GM23338 (cell line): ENCODE measurements at regions not wholly inside any gene's neighbourhood (a gene's known extent, or its start where the extent isn't known, plus 50 kb on each side); places are given as distances from the start of the nearest gene placed in this dataset.

Experiments used
- ATAC-seq: fragments of 200-7000 bp; cut with Tn5 transposase; 3 replicates; pipeline ENCODE4 v1.9.1; 2020
- DNase-seq: peaks from one replicate; pipeline ENCODE4 v3.0.0-alpha.2; 2015; ENCODE audit warnings: low spot score
- H2AFZ ChIP-seq: fragments of 200-600 bp; sonication (generic); 2 replicates; pipeline ENCODE4 v1.8.0; 2016; ENCODE audit warnings: antibody characterized with exemption, mild to moderate bottlenecking, moderate library complexity
- H3F3A ChIP-seq: fragments of 200-600 bp; sonication (generic); replicated peaks from 2 replicates; pipeline ENCODE4 v1.8.0; 2017; ENCODE audit warnings: antibody characterized with exemption, mixed run types, low read depth
- H3K27ac ChIP-seq: fragments of 200-600 bp; sonication (generic); 2 replicates; pipeline ENCODE4 v1.6.1; 2016; ENCODE audit warnings: low read depth
- H3K27me3 ChIP-seq: fragments of 200-600 bp; sonication (generic); 2 replicates; pipeline ENCODE4 v1.8.0; 2016; ENCODE audit warnings: mild to moderate bottlenecking, mixed run types, moderate library complexity; ENCODE audit not compliant: insufficient read depth
- H3K36me3 ChIP-seq: fragments of 200-600 bp; sonication (generic); 2 replicates; pipeline ENCODE4 v1.8.0; 2016; ENCODE audit warnings: mild to moderate bottlenecking; ENCODE audit not compliant: insufficient read depth
- H3K4me1 ChIP-seq: fragments of 200-600 bp; sonication (generic); 2 replicates; pipeline ENCODE4 v1.8.0; 2016; ENCODE audit warnings: mild to moderate bottlenecking, moderate library complexity; ENCODE audit not compliant: insufficient read depth
- H3K4me2 ChIP-seq: fragments of 200-600 bp; sonication (generic); 2 replicates; pipeline ENCODE4 v1.7.1; 2017; ENCODE audit warnings: mixed run types
- H3K4me3 ChIP-seq: fragments of 200-600 bp; sonication (generic); 2 replicates; pipeline ENCODE4 v1.6.1; 2016; ENCODE audit warnings: mixed run types
- H3K79me2 ChIP-seq: fragments of 200-600 bp; sonication (generic); replicated peaks from 2 replicates; pipeline ENCODE4 v1.8.0; 2017; ENCODE audit warnings: mild to moderate bottlenecking; ENCODE audit not compliant: insufficient read depth
- H3K9me2 ChIP-seq: fragments of 200-600 bp; sonication (generic); 2 replicates; pipeline ENCODE4 v1.8.0; 2017; ENCODE audit not compliant: insufficient read depth
- H4K20me1 ChIP-seq: fragments of 200-600 bp; sonication (generic); replicated peaks from 2 replicates; pipeline ENCODE4 v1.8.0; 2017; ENCODE audit warnings: mild to moderate bottlenecking; ENCODE audit not compliant: insufficient read depth
- H3K27ac Mint-ChIP-seq: 2 replicates; pipeline ENCODE4 v1.8.0; 2020; ENCODE audit warnings: inconsistent platforms, mild to moderate bottlenecking, moderate library complexity, mixed read lengths
- H3K27me3 Mint-ChIP-seq: 3 replicates; pipeline ENCODE4 v1.8.0; 2022; ENCODE audit warnings: low read depth, mild to moderate bottlenecking, moderate library complexity, mixed read lengths, inconsistent platforms; ENCODE audit not compliant: insufficient read depth, poor library complexity
- H3K36me3 Mint-ChIP-seq: 3 replicates; pipeline ENCODE4 v1.8.0; 2021; ENCODE audit warnings: low read depth, mild to moderate bottlenecking, inconsistent platforms, moderate library complexity, mixed read lengths
- H3K4me1 Mint-ChIP-seq: 3 replicates; pipeline ENCODE4 v1.8.0; 2020; ENCODE audit warnings: mild to moderate bottlenecking, inconsistent platforms, mixed read lengths
- H3K4me3 Mint-ChIP-seq: 3 replicates; pipeline ENCODE4 v1.8.0; 2021; ENCODE audit warnings: moderate library complexity, mild to moderate bottlenecking, inconsistent platforms, mixed read lengths
- H3K9me3 Mint-ChIP-seq: 3 replicates; pipeline ENCODE4 v1.8.0; 2020; ENCODE audit warnings: moderate library complexity, mild to moderate bottlenecking, inconsistent platforms, mixed read lengths
- CREB1 ChIP-seq: fragments of 250-450 bp; sonication (Bioruptor Pico); IDR thresholded peaks from 2 replicates; pipeline ENCODE4 v1.5.0; 2020; ENCODE audit warnings: low read depth, mild to moderate bottlenecking, moderate library complexity
- EZH2 ChIP-seq: fragments of 200-600 bp; sonication (generic); IDR thresholded peaks from one replicate; pipeline ENCODE4 v1.8.0; 2017; ENCODE audit warnings: antibody characterized with exemption, mild to moderate bottlenecking, low read depth; ENCODE audit not compliant: unreplicated experiment
- EZH2phosphoT487 ChIP-seq: fragments of 200-600 bp; sonication (generic); IDR thresholded peaks from one replicate; pipeline ENCODE4 v1.8.1; 2018; ENCODE audit warnings: antibody characterized with exemption; ENCODE audit not compliant: unreplicated experiment
- JUNB ChIP-seq: IDR thresholded peaks from one replicate; pipeline ENCODE4 v1.6.1; 2016; ENCODE audit warnings: antibody characterized with exemption; ENCODE audit not compliant: unreplicated experiment
- NANOG ChIP-seq: IDR thresholded peaks from 2 replicates; pipeline ENCODE4 v1.6.1; 2016; ENCODE audit warnings: antibody characterized with exemption, borderline replicate concordance
- POLR2AphosphoS5 ChIP-seq: IDR thresholded peaks from 2 replicates; pipeline ENCODE4 v1.6.1; 2016; ENCODE audit warnings: antibody characterized with exemption, low read depth
- ZNF114 ChIP-seq: fragments of 250-450 bp; sonication (Bioruptor Pico); IDR thresholded peaks from 2 replicates; pipeline ENCODE4 v1.5.0; 2020; ENCODE audit warnings: mild to moderate bottlenecking, moderate library complexity
- TF ChIP-seq, protein P1 (sequence below): IDR thresholded peaks from one replicate; pipeline ENCODE4 v1.6.1; 2018; ENCODE audit warnings: antibody characterized with exemption; ENCODE audit not compliant: unreplicated experiment
- TF ChIP-seq, protein P2 (sequence below): IDR thresholded peaks from 2 replicates; pipeline ENCODE4 v1.6.1; 2016; ENCODE audit warnings: antibody characterized with exemption

- H2AFZ ChIP-seq: peak overlapping the region; percentile 90
- Mint-ChIP-seq H3K4me1 (peaks cover 20% of the 10 kb centered on the region), H3K4me3 (no peak overlapping the region), H3K27me3 (peaks cover 2% of the 10 kb centered on the region), H3K9me3 (no peaks in the 10 kb centered on the region), H3K27ac (no peak overlapping the region), H3K36me3 (no peaks in the 10 kb centered on the region)
- H3K4me2 ChIP-seq: no peak overlapping the region
- ATAC-seq (no peak), DNase-seq (no peak)
- no peaks in the 10 kb centered on the region for H3F3A ChIP-seq
- no peak overlapping the region for H3K27ac ChIP-seq
- H3K36me3 ChIP-seq: no peaks in the 10 kb centered on the region; the same call in 1 of the 2 replicates
- peaks cover 22% of the 10 kb centered on the region for H3K9me2 ChIP-seq
- peaks cover 17% of the 10 kb centered on the region for H3K4me1 ChIP-seq
- no peaks in the 10 kb centered on the region for H4K20me1 ChIP-seq
- TF ChIP-seq POLR2AphosphoS5 (no peak), EZH2phosphoT487 (no peak), JUNB (no peak), ZNF114 (no peak), NANOG (no peak)
- H3K27me3 ChIP-seq: no peaks in the 10 kb centered on the region
- H3K4me3 ChIP-seq: no peak overlapping the region
- no peaks in the 10 kb centered on the region for H3K79me2 ChIP-seq
Measured at GRCh38 chr15:39430389-39430788, 150.5 kb upstream of the THBS1 start.

GRCh38 chr15:39431376-39431775 is 149.5 kb upstream of the THBS1 start:
- H3K79me2 ChIP-seq: no peaks in the 10 kb centered on the region
- H3K36me3 ChIP-seq: no peaks in the 10 kb centered on the region; the same call in 1 of the 2 replicates
- H3K27ac ChIP-seq: no peak overlapping the region
- DNase-seq: no peak
- H3K36me3 Mint-ChIP-seq: no peaks in the 10 kb centered on the region
- H3K4me3 Mint-ChIP-seq: no peak overlapping the region
- no peak overlapping the region for H3K4me3 ChIP-seq
- H3K4me1 Mint-ChIP-seq: peaks cover 26% of the 10 kb centered on the region
- no peaks in the 10 kb centered on the region for H3K9me3 Mint-ChIP-seq
- H2AFZ ChIP-seq: no peak overlapping the region
- no peaks in the 10 kb centered on the region for H3K27me3 ChIP-seq
- peaks cover 22% of the 10 kb centered on the region for H3K9me2 ChIP-seq
- H4K20me1 ChIP-seq: no peaks in the 10 kb centered on the region
- H3K4me2 ChIP-seq: no peak overlapping the region
- TF ChIP-seq, protein P1, sequence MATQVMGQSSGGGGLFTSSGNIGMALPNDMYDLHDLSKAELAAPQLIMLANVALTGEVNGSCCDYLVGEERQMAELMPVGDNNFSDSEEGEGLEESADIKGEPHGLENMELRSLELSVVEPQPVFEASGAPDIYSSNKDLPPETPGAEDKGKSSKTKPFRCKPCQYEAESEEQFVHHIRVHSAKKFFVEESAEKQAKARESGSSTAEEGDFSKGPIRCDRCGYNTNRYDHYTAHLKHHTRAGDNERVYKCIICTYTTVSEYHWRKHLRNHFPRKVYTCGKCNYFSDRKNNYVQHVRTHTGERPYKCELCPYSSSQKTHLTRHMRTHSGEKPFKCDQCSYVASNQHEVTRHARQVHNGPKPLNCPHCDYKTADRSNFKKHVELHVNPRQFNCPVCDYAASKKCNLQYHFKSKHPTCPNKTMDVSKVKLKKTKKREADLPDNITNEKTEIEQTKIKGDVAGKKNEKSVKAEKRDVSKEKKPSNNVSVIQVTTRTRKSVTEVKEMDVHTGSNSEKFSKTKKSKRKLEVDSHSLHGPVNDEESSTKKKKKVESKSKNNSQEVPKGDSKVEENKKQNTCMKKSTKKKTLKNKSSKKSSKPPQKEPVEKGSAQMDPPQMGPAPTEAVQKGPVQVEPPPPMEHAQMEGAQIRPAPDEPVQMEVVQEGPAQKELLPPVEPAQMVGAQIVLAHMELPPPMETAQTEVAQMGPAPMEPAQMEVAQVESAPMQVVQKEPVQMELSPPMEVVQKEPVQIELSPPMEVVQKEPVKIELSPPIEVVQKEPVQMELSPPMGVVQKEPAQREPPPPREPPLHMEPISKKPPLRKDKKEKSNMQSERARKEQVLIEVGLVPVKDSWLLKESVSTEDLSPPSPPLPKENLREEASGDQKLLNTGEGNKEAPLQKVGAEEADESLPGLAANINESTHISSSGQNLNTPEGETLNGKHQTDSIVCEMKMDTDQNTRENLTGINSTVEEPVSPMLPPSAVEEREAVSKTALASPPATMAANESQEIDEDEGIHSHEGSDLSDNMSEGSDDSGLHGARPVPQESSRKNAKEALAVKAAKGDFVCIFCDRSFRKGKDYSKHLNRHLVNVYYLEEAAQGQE: no peak
- no peak for TF ChIP-seq JUNB
- no peak for TF ChIP-seq NANOG
- TF ChIP-seq, protein P2, sequence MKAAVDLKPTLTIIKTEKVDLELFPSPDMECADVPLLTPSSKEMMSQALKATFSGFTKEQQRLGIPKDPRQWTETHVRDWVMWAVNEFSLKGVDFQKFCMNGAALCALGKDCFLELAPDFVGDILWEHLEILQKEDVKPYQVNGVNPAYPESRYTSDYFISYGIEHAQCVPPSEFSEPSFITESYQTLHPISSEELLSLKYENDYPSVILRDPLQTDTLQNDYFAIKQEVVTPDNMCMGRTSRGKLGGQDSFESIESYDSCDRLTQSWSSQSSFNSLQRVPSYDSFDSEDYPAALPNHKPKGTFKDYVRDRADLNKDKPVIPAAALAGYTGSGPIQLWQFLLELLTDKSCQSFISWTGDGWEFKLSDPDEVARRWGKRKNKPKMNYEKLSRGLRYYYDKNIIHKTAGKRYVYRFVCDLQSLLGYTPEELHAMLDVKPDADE: no peak
- TF ChIP-seq CREB1: no peak
- TF ChIP-seq EZH2: no peak
- no peak for TF ChIP-seq POLR2AphosphoS5
- no peaks in the 10 kb centered on the region for H3F3A ChIP-seq
- H3K27me3 Mint-ChIP-seq: peaks cover 2% of the 10 kb centered on the region
- H3K4me1 ChIP-seq: peaks cover 26% of the 10 kb centered on the region
- H3K27ac Mint-ChIP-seq: no peak overlapping the region
- no peak for ATAC-seq
